ENCODE measurements at regions not wholly inside any gene's neighbourhood (a gene's known extent, or its start where the extent isn't known, plus 50 kb on each side); places are given as distances from the start of the nearest gene placed in this dataset.

DNA sequence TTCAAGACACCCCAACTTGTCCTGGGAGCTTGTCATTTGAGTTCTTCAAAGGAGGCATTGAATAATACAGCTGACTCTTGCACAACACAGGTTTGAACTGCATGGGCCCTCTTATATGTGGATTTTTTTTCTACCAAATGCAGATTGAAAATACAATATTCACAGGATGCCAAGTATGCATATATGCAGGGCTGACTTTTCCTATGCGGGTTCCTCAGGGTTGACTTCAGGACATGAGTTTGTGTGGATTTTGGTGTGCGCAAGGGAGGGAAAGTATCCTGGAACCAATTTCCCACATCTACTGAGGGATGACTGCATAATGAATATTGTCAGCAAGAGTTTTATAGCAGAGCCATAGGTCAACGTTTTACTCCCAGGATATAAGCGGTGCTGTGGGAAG is 70.0 kb upstream of the RALY start:
- H3K9ac ChIP-seq (ENCODE audit: low read length) = no peak overlapping the region
- Mint-ChIP-seq H3K4me3 (ENCODE audit: unreplicated experiment) (no peak overlapping the region), H3K9me3 (ENCODE audit: unreplicated experiment) (no peaks in the 10 kb centered on the region), H3K36me3 (ENCODE audit: low read depth, unreplicated experiment) (no peaks in the 10 kb centered on the region), H3K27me3 (ENCODE audit: low read depth, unreplicated experiment) (peaks cover 32% of the 10 kb centered on the region), H3K4me1 (ENCODE audit: low read depth, unreplicated experiment) (no peaks in the 10 kb centered on the region), H3K27ac (ENCODE audit: unreplicated experiment) (no peak overlapping the region)
- TF ChIP-seq, protein P1, sequence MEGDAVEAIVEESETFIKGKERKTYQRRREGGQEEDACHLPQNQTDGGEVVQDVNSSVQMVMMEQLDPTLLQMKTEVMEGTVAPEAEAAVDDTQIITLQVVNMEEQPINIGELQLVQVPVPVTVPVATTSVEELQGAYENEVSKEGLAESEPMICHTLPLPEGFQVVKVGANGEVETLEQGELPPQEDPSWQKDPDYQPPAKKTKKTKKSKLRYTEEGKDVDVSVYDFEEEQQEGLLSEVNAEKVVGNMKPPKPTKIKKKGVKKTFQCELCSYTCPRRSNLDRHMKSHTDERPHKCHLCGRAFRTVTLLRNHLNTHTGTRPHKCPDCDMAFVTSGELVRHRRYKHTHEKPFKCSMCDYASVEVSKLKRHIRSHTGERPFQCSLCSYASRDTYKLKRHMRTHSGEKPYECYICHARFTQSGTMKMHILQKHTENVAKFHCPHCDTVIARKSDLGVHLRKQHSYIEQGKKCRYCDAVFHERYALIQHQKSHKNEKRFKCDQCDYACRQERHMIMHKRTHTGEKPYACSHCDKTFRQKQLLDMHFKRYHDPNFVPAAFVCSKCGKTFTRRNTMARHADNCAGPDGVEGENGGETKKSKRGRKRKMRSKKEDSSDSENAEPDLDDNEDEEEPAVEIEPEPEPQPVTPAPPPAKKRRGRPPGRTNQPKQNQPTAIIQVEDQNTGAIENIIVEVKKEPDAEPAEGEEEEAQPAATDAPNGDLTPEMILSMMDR (IDR thresholded peaks at IDR 0.05; ENCODE audit: insufficient read depth, low read depth, low read length) = no peak
- TF ChIP-seq EZH2 (IDR thresholded peaks at IDR 0.05; ENCODE audit: insufficient read depth, low read length) = no peak
- H3K9me3 ChIP-seq (ENCODE audit: insufficient read depth, low read depth, low read length) = no peaks in the 10 kb centered on the region
- H3K4me1 ChIP-seq (ENCODE audit: insufficient read depth, low read length) = no peaks in the 10 kb centered on the region
- no peak overlapping the region for H2AFZ ChIP-seq (ENCODE audit: low read depth, low read length)
- no peaks in the 10 kb centered on the region for H3K36me3 ChIP-seq (ENCODE audit: insufficient read depth, low read length)
- H3K27ac ChIP-seq (ENCODE audit: low read depth, low read length) = no peak overlapping the region
- no peak overlapping the region for H3K4me2 ChIP-seq (ENCODE audit: low read length)
- FAIRE-seq (no peak), DNase-seq (ENCODE audit: low read depth) (no peak)
- H4K20me1 ChIP-seq (ENCODE audit: insufficient read depth, low read length) = no peaks in the 10 kb centered on the region
- H3K79me2 ChIP-seq (ENCODE audit: insufficient read depth, low read length) = no peaks in the 10 kb centered on the region
- no peaks in the 10 kb centered on the region for H3K27me3 ChIP-seq (ENCODE audit: insufficient read depth, low read length)
- H3K4me3 ChIP-seq (ENCODE audit: insufficient read depth, low read depth, low read length) = no peak overlapping the region

DNA sequence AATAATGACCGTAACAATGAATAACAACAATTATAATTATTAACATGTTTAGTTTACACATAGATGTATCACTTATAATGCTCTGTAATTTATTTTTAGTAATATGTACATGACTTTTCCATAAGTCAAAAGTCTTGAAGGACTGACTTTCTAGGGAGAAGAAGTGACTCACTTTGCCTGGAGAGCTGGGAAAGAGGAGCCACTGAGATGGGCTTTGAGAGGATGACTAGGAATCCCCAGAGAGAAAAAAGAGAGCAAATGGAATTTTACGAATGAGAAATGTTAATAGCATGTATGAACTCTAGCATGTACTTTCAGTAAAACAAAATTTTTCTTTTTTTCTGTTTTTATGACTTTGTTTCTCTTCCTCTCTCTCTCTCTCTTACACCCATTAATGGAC is 67.8 kb upstream of the RALY start:
- Histone ChIP-seq H3K4me1 (ENCODE audit: insufficient read depth, low read length) (no peaks in the 10 kb centered on the region), H3K36me3 (ENCODE audit: insufficient read depth, low read length) (no peaks in the 10 kb centered on the region), H3K4me3 (ENCODE audit: insufficient read depth, low read depth, low read length) (no peak overlapping the region), H2AFZ (ENCODE audit: low read depth, low read length) (no peak overlapping the region), H3K79me2 (ENCODE audit: insufficient read depth, low read length) (no peaks in the 10 kb centered on the region), H4K20me1 (ENCODE audit: insufficient read depth, low read length) (no peaks in the 10 kb centered on the region), H3K9ac (ENCODE audit: low read length) (no peak overlapping the region), H3K4me2 (ENCODE audit: low read length) (no peak overlapping the region), H3K27me3 (ENCODE audit: insufficient read depth, low read length) (peaks cover 3% of the 10 kb centered on the region), H3K27ac (ENCODE audit: low read depth, low read length) (no peak overlapping the region), H3K9me3 (ENCODE audit: insufficient read depth, low read depth, low read length) (no peaks in the 10 kb centered on the region)
- DNase-seq (ENCODE audit: low read depth) = peak; percentile 37
- no peak for FAIRE-seq
- H3K27ac Mint-ChIP-seq (ENCODE audit: unreplicated experiment) = no peak overlapping the region
- peaks cover 44% of the 10 kb centered on the region for H3K27me3 Mint-ChIP-seq (ENCODE audit: low read depth, unreplicated experiment)
- no peak overlapping the region for H3K4me3 Mint-ChIP-seq (ENCODE audit: unreplicated experiment)
- no peaks in the 10 kb centered on the region for H3K9me3 Mint-ChIP-seq (ENCODE audit: unreplicated experiment)
- H3K4me1 Mint-ChIP-seq (ENCODE audit: low read depth, unreplicated experiment) = no peaks in the 10 kb centered on the region
- TF ChIP-seq, protein P1 (IDR thresholded peaks at IDR 0.05; ENCODE audit: insufficient read depth, low read depth, low read length) = no peak
- no peak for TF ChIP-seq EZH2 (IDR thresholded peaks at IDR 0.05; ENCODE audit: insufficient read depth, low read length)
- no peaks in the 10 kb centered on the region for H3K36me3 Mint-ChIP-seq (ENCODE audit: low read depth, unreplicated experiment)

DNA sequence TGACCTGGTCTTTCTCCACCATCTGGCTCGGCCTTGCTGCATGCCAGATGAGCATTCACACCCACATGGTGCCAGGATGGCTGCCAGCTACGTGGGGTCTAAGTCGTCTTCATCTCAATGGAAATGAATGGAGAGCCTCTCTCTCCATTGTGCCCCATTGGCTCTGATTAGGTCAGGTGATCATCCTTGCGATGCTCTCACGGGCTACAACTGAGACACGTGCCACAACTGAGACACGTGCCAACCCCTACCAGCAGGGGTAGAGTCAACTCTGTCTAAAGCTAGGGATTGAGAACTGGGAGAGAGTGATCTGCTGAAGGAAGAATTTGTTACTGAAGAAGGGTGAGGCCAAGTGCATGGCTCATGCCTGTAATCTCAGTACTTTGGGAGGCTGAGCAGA is 67.3 kb upstream of the RALY start:
- Mint-ChIP-seq H3K4me3 (ENCODE audit: unreplicated experiment) (no peak overlapping the region), H3K9me3 (ENCODE audit: unreplicated experiment) (no peaks in the 10 kb centered on the region), H3K4me1 (ENCODE audit: low read depth, unreplicated experiment) (no peaks in the 10 kb centered on the region), H3K27me3 (ENCODE audit: low read depth, unreplicated experiment) (peaks cover 46% of the 10 kb centered on the region), H3K27ac (ENCODE audit: unreplicated experiment) (no peak overlapping the region), H3K36me3 (ENCODE audit: low read depth, unreplicated experiment) (no peaks in the 10 kb centered on the region)
- Histone ChIP-seq H2AFZ (ENCODE audit: low read depth, low read length) (peak overlapping the region; percentile 19), H4K20me1 (ENCODE audit: insufficient read depth, low read length) (no peaks in the 10 kb centered on the region), H3K4me3 (ENCODE audit: insufficient read depth, low read depth, low read length) (no peak overlapping the region), H3K27me3 (ENCODE audit: insufficient read depth, low read length) (peaks cover 3% of the 10 kb centered on the region), H3K4me1 (ENCODE audit: insufficient read depth, low read length) (no peaks in the 10 kb centered on the region), H3K36me3 (ENCODE audit: insufficient read depth, low read length) (no peaks in the 10 kb centered on the region), H3K4me2 (ENCODE audit: low read length) (no peak overlapping the region), H3K27ac (ENCODE audit: low read depth, low read length) (no peak overlapping the region), H3K9ac (ENCODE audit: low read length) (no peak overlapping the region), H3K79me2 (ENCODE audit: insufficient read depth, low read length) (no peaks in the 10 kb centered on the region), H3K9me3 (ENCODE audit: insufficient read depth, low read depth, low read length) (no peaks in the 10 kb centered on the region)
- DNase-seq (ENCODE audit: low read depth) (peak; percentile 8), FAIRE-seq (no peak)
- TF ChIP-seq EZH2 (IDR thresholded peaks at IDR 0.05; ENCODE audit: insufficient read depth, low read length) = no peak
- TF ChIP-seq, protein P1 (IDR thresholded peaks at IDR 0.05; ENCODE audit: insufficient read depth, low read depth, low read length) = no peak

All from astrocyte (in vitro differentiated cells and primary cell).